ENCODE measurements at regions not wholly inside any gene's neighbourhood (a gene's known extent, or its start where the extent isn't known, plus 50 kb on each side); places are given as distances from the start of the nearest gene placed in this dataset.

DNA sequence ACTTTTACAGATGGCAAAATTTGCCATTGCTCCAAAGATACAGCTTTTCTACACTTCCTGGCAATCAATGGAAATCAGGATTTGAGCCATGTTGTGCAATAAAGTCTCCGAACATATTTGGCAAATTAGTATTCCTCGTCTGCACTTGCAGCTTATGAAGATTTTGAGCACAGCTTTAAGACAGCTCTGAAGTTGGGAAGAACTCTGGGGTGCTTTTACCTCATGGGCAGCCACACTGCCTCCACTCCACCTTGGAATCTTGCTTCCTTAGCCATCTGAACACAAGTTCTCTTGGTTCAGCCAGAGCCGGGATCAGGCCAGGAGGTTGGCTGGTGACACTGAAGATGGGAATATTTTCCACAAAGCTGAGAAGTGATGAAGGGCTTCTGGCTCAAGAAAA, 191.2 kb downstream of the CWF19L2 start:
- ATAC-seq: no peak
- ChIA-PET CTCF (ENCODE audit: low intra/inter-chr PET ratio) (no interaction called here), POLR2A (no interaction called here)
- Histone ChIP-seq H4K20me1 (replicated peaks; ENCODE audit: control insufficient read depth, insufficient read depth, low read length) (no peaks in the 10 kb centered on the region), H3K9ac (ENCODE audit: insufficient read depth in 1 of 2, low read depth in 2 of 2, low read length in 2 of 2) (no peak overlapping the region), H3K27ac (ENCODE audit: extremely low read depth, low read depth, low read length) (no peak overlapping the region), H3K27me3 (ENCODE audit: control insufficient read depth in 2 of 2, insufficient read depth in 2 of 2, low read length in 2 of 2) (no peaks in the 10 kb centered on the region; a peak in 1 of 5 replicates), H3K9me3 (replicated peaks; ENCODE audit: control insufficient read depth, insufficient read depth, low read depth, low read length) (no peaks in the 10 kb centered on the region), H2AFZ (ENCODE audit: low read depth, low read length) (no peak overlapping the region), H3K4me3 (no peak overlapping the region), H3K4me2 (ENCODE audit: insufficient read depth, low read length) (no peak overlapping the region), H3K79me2 (ENCODE audit: control insufficient read depth, insufficient read depth, low read length) (no peaks in the 10 kb centered on the region), H3K36me3 (ENCODE audit: control insufficient read depth, insufficient read depth, low read length) (no peaks in the 10 kb centered on the region), H3K9me1 (ENCODE audit: control insufficient read depth, insufficient read depth, low read length) (no peaks in the 10 kb centered on the region), H3K4me1 (replicated peaks in 1 of 2; ENCODE audit: control insufficient read depth in 2 of 2, insufficient read depth in 2 of 2, low read length in 2 of 2) (no peaks in the 10 kb centered on the region)
- FAIRE-seq: no peak
- no peak for DNase-seq (ENCODE audit: extremely low read depth in 1 of 4, low spot score in 3 of 4)
- BruUV-seq (replicated peaks): no TSS peak
- TF ChIP-seq MAFG (tag; conservative IDR thresholded peaks at IDR 0.05) (no peak), PTBP1 (IDR thresholded peaks at IDR 0.05; ENCODE audit: low read depth, low read length) (no peak), NCOA2 (IDR thresholded peaks at IDR 0.05; ENCODE audit: partially characterized antibody in 2 of 2) (no peak), CEBPB (tag; IDR thresholded peaks at IDR 0.05) (peak; percentile 57), FOXP1 (CRISPR knock-in tag; IDR thresholded peaks at IDR 0.05) (no peak), SAFB2 (IDR thresholded peaks at IDR 0.05; ENCODE audit: borderline replicate concordance, low read depth, low read length, severe bottlenecking) (no peak)
- in situ Hi-C loops (cut with MboI) (no loop called here), intact Hi-C loops (cut with micrococcal nuclease) (no loop called here)
- WGBS (ENCODE audit: insufficient coverage, low coverage, missing lambda C conversion rate): 0% methylated on average over 3 of the region's 3 CpGs

DNA sequence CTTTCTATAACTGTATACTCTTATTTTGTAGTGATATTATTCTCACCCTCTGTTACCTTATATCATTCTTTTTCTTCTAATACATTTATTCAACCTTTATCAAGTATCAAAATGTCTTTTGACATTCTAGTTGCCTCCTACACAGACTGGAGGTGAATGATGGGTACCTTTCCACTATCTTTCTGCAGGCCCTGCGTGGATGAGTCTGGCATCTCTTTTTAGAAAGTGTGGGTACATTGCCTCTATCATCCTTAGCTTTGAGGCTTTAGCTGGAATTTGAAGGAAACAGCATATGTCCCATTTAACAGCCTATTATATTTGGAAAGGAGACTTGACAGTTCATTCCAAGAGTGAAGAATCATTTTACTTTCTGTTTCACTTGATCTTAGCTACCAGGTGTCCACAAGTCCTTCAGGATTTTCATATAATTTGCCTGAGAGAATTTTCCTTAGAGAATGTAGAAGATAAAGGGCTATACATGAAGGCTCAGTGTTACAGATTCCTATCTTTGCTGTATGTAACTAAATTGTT, 192.0 kb downstream of the CWF19L2 start:
- BruUV-seq (replicated peaks): no TSS peak

More for the DNA sequence above, 192.0 kb downstream of the CWF19L2 start:
- intact Hi-C loops (cut with micrococcal nuclease): no loop called here
- POLR2A ChIA-PET: no interaction called here
- DNase-seq (ENCODE audit: extremely low read depth in 1 of 4, low spot score in 3 of 4) (no peak), ATAC-seq (no peak), FAIRE-seq (no peak)
- Histone ChIP-seq H3K9ac (ENCODE audit: insufficient read depth in 1 of 2, low read depth in 2 of 2, low read length in 2 of 2) (no peak overlapping the region), H3K4me1 (replicated peaks in 1 of 2; ENCODE audit: control insufficient read depth in 2 of 2, insufficient read depth in 2 of 2, low read length in 2 of 2) (no peaks in the 10 kb centered on the region), H3K36me3 (ENCODE audit: control insufficient read depth, insufficient read depth, low read length) (no peaks in the 10 kb centered on the region), H3K9me3 (replicated peaks; ENCODE audit: control insufficient read depth, insufficient read depth, low read depth, low read length) (no peaks in the 10 kb centered on the region), H3K27me3 (ENCODE audit: control insufficient read depth in 2 of 2, insufficient read depth in 2 of 2, low read length in 2 of 2) (no peaks in the 10 kb centered on the region; a peak in 1 of 5 replicates), H2AFZ (ENCODE audit: low read depth, low read length) (no peak overlapping the region), H3K4me3 (no peak overlapping the region), H3K79me2 (ENCODE audit: control insufficient read depth, insufficient read depth, low read length) (no peaks in the 10 kb centered on the region), H3K9me1 (ENCODE audit: control insufficient read depth, insufficient read depth, low read length) (no peaks in the 10 kb centered on the region), H4K20me1 (replicated peaks; ENCODE audit: control insufficient read depth, insufficient read depth, low read length) (no peaks in the 10 kb centered on the region), H3K4me2 (ENCODE audit: insufficient read depth, low read length) (no peak overlapping the region), H3K27ac (ENCODE audit: extremely low read depth, low read depth, low read length) (no peak overlapping the region)
- in situ Hi-C loops (cut with MboI): no loop called here
- CTCF ChIA-PET (ENCODE audit: low intra/inter-chr PET ratio): no interaction called here
- TF ChIP-seq MAFF (IDR thresholded peaks at IDR 0.05; ENCODE audit: low read length): no peak
- TF ChIP-seq GATAD2A (IDR thresholded peaks at IDR 0.05): no peak
- TF ChIP-seq BDP1 (IDR thresholded peaks at IDR 0.05; ENCODE audit: insufficient read depth, insufficient read length): no peak
- no peak for TF ChIP-seq PHF20 (IDR thresholded peaks at IDR 0.05; ENCODE audit: partially characterized antibody)
- TF ChIP-seq ZNF639 (CRISPR knock-in tag; conservative IDR thresholded peaks at IDR 0.05 in 1 of 2, IDR thresholded peaks at IDR 0.05 in 1 of 2): no peak
- no peak for TF ChIP-seq KLF1 (tag; IDR thresholded peaks at IDR 0.05)
- TF ChIP-seq BRCA1 (IDR thresholded peaks at IDR 0.05): no peak
- no peak for TF ChIP-seq BRCA1 (CRISPR knock-in tag; IDR thresholded peaks at IDR 0.05)
- 0% methylated on average over 1 of the region's 1 CpG for WGBS (ENCODE audit: insufficient coverage, low coverage, missing lambda C conversion rate)
